ENCODE measurements at regions not wholly inside any gene's neighbourhood (a gene's known extent, or its start where the extent isn't known, plus 50 kb on each side); places are given as distances from the start of the nearest gene placed in this dataset.
A peak's percentile ranks its signal among the peaks of the same experiment; 100 is the strongest.

DNA sequence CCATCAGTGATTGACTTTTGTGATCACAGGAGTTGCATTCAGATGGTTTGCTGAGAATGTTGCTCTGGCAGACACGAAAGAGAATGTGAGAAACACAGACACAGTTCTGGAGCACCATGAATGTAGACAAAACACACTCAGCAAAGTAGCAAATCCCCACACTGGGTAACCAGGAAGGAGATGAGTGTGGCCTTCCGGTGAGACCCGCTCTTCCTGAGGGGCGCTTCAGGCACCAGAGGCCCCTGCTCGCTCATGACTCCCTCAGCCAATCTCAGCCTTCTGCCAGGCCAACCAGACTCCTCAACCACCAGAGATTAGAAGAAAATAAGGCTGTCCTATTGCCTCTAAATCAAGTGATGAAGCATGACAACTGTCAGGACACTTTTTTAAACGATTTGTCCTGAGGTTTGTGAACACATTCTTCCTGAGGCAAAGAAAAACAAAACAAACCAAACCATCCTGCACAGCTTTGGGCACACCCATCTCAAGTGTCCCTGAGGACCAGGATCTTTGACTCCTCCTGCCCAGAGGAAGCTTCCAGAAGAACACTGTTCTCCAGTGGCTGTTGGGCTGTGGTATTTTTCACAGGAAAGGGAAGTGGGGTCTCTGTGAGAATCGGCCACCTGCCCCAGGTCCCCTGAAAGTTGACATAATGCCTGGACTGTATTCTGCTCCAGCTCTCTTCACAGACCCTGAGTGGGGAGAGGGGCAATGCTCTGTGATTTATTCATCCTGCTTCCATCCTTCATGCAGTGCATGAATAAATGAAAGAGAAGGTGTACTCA lies 152.8 kb downstream of the BCL11A start:
- peak overlapping the region; percentile 91 for H3K27ac ChIP-seq
- H3K9ac ChIP-seq = peak overlapping the region; percentile 70
- H3K9me3 ChIP-seq = no peaks in the 10 kb centered on the region
- H3K27me3 ChIP-seq = no peaks in the 10 kb centered on the region
- TF ChIP-seq Cebpa-rat (IDR thresholded peaks at IDR 0.05) = no peak
- H3K4me1 ChIP-seq = peaks cover 84% of the 10 kb centered on the region
- peak overlapping the region; percentile 81 for H3K4me2 ChIP-seq
- no peaks in the 10 kb centered on the region for H4K20me1 ChIP-seq
- H3K4me3 ChIP-seq = peak overlapping the region; percentile 35
- no peaks in the 10 kb centered on the region for H3K36me3 ChIP-seq

- TF ChIP-seq Cebpa-rat (IDR thresholded peaks at IDR 0.05) = no peak
- Histone ChIP-seq H3K27me3 (no peaks in the 10 kb centered on the region), H3K4me2 (no peak overlapping the region), H3K27ac (no peak overlapping the region), H3K4me3 (no peak overlapping the region), H3K9me3 (no peaks in the 10 kb centered on the region), H4K20me1 (no peaks in the 10 kb centered on the region), H3K36me3 (no peaks in the 10 kb centered on the region), H3K4me1 (peaks cover 71% of the 10 kb centered on the region), H3K9ac (no peak overlapping the region)
Measured at GRCh38 chr2:60394463-60394862, 159.0 kb downstream of the BCL11A start.

- peaks cover 51% of the 10 kb centered on the region for H3K4me1 ChIP-seq
- no peaks in the 10 kb centered on the region for H3K36me3 ChIP-seq
- H3K27ac ChIP-seq = peak overlapping the region; percentile 53
- TF ChIP-seq Cebpa-rat (IDR thresholded peaks at IDR 0.05) = no peak
- no peaks in the 10 kb centered on the region for H4K20me1 ChIP-seq
- H3K9ac ChIP-seq = peak overlapping the region; percentile 53; the same call in 1 of the 2 replicates
- H3K27me3 ChIP-seq = no peaks in the 10 kb centered on the region
- H3K9me3 ChIP-seq = no peaks in the 10 kb centered on the region
- H3K4me3 ChIP-seq = no peak overlapping the region; the same call in 1 of the 2 replicates
- H3K4me2 ChIP-seq = peak overlapping the region; percentile 76
Measured at GRCh38 chr2:60391649-60392375, 161.6 kb downstream of the BCL11A start.

- Histone ChIP-seq H3K36me3 (no peaks in the 10 kb centered on the region), H3K9ac (no peak overlapping the region), H3K27me3 (no peaks in the 10 kb centered on the region), H3K4me3 (no peak overlapping the region), H4K20me1 (no peaks in the 10 kb centered on the region), H3K4me2 (peak overlapping the region; percentile 76), H3K27ac (peak overlapping the region; percentile 53), H3K4me1 (peaks cover 50% of the 10 kb centered on the region), H3K9me3 (no peaks in the 10 kb centered on the region)
- TF ChIP-seq Cebpa-rat (IDR thresholded peaks at IDR 0.05) = no peak
Measured at GRCh38 chr2:60391230-60391629, 162.2 kb downstream of the BCL11A start.

DNA sequence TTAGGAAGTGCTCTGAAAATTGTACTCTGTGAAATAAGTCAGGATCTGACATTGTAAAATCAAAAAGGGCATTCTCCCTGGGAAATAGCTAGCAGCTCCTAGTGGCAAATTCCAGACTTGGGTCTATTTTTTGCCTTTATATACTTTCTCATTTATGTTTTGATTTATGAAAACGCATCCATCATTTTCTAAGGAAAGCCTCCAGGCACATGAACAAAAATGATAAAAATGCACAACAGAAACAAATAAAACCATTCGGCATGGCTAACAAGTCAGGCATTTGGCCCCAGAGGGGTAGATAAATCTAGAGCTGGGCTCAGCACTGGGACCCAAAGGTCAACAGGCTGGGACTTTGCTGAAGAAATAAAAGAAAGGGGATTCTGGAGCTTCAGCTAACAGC lies 167.0 kb downstream of the BCL11A start:
- Histone ChIP-seq H4K20me1 (no peaks in the 10 kb centered on the region), H3K9ac (no peak overlapping the region), H3K27ac (no peak overlapping the region), H3K4me3 (no peak overlapping the region), H3K4me1 (peaks cover 16% of the 10 kb centered on the region), H3K27me3 (no peaks in the 10 kb centered on the region), H3K4me2 (no peak overlapping the region), H3K9me3 (no peaks in the 10 kb centered on the region), H3K36me3 (no peaks in the 10 kb centered on the region)
- no peak for TF ChIP-seq Cebpa-rat (IDR thresholded peaks at IDR 0.05)

- TF ChIP-seq Cebpa-rat (IDR thresholded peaks at IDR 0.05) = no peak
- H3K9me3 ChIP-seq = no peaks in the 10 kb centered on the region
- no peaks in the 10 kb centered on the region for H3K36me3 ChIP-seq
- H3K4me3 ChIP-seq = no peak overlapping the region
- H3K27ac ChIP-seq = no peak overlapping the region
- no peaks in the 10 kb centered on the region for H3K27me3 ChIP-seq
- peaks cover 8% of the 10 kb centered on the region for H3K4me1 ChIP-seq
- H3K4me2 ChIP-seq = no peak overlapping the region
- no peaks in the 10 kb centered on the region for H4K20me1 ChIP-seq
- no peak overlapping the region for H3K9ac ChIP-seq
Measured at GRCh38 chr2:60385648-60386047, 167.8 kb downstream of the BCL11A start.

DNA sequence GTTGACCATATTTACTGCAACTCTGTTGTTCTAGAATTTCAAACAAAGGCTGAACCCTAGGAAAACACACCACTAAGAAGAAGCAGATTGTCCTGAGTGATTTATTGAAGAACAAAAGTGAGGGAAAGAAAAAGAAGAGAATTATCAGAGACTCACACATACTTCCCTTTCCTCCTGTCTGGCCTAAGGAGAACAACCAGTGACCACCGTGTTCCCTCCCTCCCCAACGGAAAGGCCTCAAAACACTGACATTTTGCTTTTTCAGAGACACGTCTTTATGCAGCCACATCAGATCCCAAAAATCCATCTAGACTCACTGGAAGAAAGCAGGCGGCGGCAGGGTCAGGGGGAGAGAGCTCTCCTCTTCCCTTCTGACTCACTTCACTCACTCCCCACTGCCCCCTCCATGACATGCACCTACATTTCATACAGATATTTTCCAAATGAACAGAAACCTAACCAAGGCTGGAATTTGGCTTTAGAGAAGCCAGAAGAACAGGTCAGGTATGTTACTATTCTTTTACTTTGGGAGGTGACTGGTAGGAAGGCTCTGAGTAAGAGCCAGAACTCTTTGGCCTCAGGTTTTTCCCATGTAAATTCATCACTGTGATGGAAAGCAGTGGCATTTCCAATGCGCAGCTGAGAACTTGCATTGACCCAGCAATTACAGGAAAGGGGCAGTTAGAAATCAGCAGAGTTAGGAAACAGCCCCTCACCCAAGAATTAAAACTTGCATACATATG lies 169.9 kb downstream of the BCL11A start:
- H3K9me3 ChIP-seq = no peaks in the 10 kb centered on the region
- no peak overlapping the region for H3K4me3 ChIP-seq
- no peak overlapping the region for H3K9ac ChIP-seq
- no peak for TF ChIP-seq Cebpa-rat (IDR thresholded peaks at IDR 0.05)
- H4K20me1 ChIP-seq = no peaks in the 10 kb centered on the region
- H3K4me2 ChIP-seq = no peak overlapping the region
- H3K27me3 ChIP-seq = no peaks in the 10 kb centered on the region
- no peak overlapping the region for H3K27ac ChIP-seq
- peaks cover 5% of the 10 kb centered on the region; the same call in 1 of the 2 replicates for H3K4me1 ChIP-seq
- H3K36me3 ChIP-seq = no peaks in the 10 kb centered on the region

- no peak overlapping the region for H3K27ac ChIP-seq
Measured at GRCh38 chr2:60380411-60380810, 173.0 kb downstream of the BCL11A start.

DNA sequence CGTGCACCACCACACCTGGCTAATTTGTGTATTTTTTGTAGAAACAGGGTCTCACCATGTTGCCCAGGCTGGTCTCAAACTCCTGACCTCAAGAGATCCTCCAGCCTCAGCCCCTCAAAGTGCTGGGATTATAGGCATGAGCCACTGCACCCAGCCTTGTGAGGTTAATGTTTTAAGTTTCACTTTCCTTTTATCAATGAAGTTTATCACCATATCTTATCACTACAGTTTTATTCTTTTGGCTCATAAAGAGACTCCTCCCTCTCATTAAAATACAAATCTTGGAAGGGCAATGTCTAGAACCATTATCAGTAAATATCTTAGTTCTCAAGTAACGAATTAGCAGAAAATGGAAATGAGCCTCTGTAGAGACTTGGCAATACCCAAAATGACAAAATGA lies 173.8 kb downstream of the BCL11A start:
- Histone ChIP-seq H3K36me3 (no peaks in the 10 kb centered on the region), H3K9me3 (no peaks in the 10 kb centered on the region), H4K20me1 (no peaks in the 10 kb centered on the region), H3K4me1 (peaks cover 5% of the 10 kb centered on the region; the same call in 1 of the 2 replicates), H3K27ac (no peak overlapping the region), H3K4me2 (no peak overlapping the region), H3K9ac (no peak overlapping the region), H3K4me3 (no peak overlapping the region), H3K27me3 (no peaks in the 10 kb centered on the region)
- TF ChIP-seq Cebpa-rat (IDR thresholded peaks at IDR 0.05) = no peak

More at GRCh38 chr2:60380411-60380810, 173.0 kb downstream of the BCL11A start:
- H3K9ac ChIP-seq = no peak overlapping the region
- H3K4me2 ChIP-seq = no peak overlapping the region
- H4K20me1 ChIP-seq = no peaks in the 10 kb centered on the region
- no peak for TF ChIP-seq Cebpa-rat (IDR thresholded peaks at IDR 0.05)
- H3K9me3 ChIP-seq = no peaks in the 10 kb centered on the region
- no peaks in the 10 kb centered on the region for H3K36me3 ChIP-seq
- H3K27me3 ChIP-seq = no peaks in the 10 kb centered on the region
- no peak overlapping the region for H3K4me3 ChIP-seq
- peaks cover 5% of the 10 kb centered on the region; the same call in 1 of the 2 replicates for H3K4me1 ChIP-seq
